Activated CD8-positive, alpha-beta T cell treated with anti-CD3 and anti-CD28 coated beads, Interleukin-2, amount 10 ng/mL, durations not matched to agents 7 days and 5 days (primary cell): ENCODE measurements at regions not wholly inside any gene's neighbourhood (a gene's known extent, or its start where the extent isn't known, plus 50 kb on each side); places are given as distances from the start of the nearest gene placed in this dataset.

Experiments used
- ATAC-seq: fragments of 150-1000 bp; cut with Tn5 transposase; one replicate; pipeline ENCODE4 v1.10.0; 2021; ENCODE audit warnings: moderate library complexity
- CTCF ChIA-PET: fragments of 350-600 bp; sonication (Branson Sonifier 250); formaldehyde crosslinking; loops from one replicate; lab custom pipeline; 2021; ENCODE audit warnings: antibody characterized with exemption; lab: Charles Lee
- POLR2A ChIA-PET: fragments of 350-600 bp; sonication (Branson Sonifier 250); formaldehyde crosslinking; loops from one replicate; lab custom pipeline; 2021; ENCODE audit warnings: antibody characterized with exemption; lab: Charles Lee
- DNase-seq: peaks from one replicate; pipeline ENCODE4 v3.0.0-alpha.2; 2020
- H3K27ac Mint-ChIP-seq: one replicate; pipeline ENCODE4 v1.8.0; 2021; ENCODE audit warnings: mild to moderate bottlenecking, mixed read lengths
- H3K27me3 Mint-ChIP-seq: one replicate; pipeline ENCODE4 v1.8.0; 2021; ENCODE audit warnings: low read depth, mixed read lengths
- H3K36me3 Mint-ChIP-seq: one replicate; pipeline ENCODE4 v1.8.0; 2021; ENCODE audit warnings: low read depth, mixed read lengths
- H3K4me1 Mint-ChIP-seq: one replicate; pipeline ENCODE4 v1.8.0; 2021; ENCODE audit warnings: low read depth, mixed read lengths
- H3K4me3 Mint-ChIP-seq: one replicate; pipeline ENCODE4 v1.8.0; 2021; ENCODE audit warnings: mild to moderate bottlenecking, mixed read lengths
- H3K9me3 Mint-ChIP-seq: one replicate; pipeline ENCODE4 v1.8.0; 2022; ENCODE audit warnings: mixed read lengths; ENCODE audit not compliant: insufficient read depth

DNA sequence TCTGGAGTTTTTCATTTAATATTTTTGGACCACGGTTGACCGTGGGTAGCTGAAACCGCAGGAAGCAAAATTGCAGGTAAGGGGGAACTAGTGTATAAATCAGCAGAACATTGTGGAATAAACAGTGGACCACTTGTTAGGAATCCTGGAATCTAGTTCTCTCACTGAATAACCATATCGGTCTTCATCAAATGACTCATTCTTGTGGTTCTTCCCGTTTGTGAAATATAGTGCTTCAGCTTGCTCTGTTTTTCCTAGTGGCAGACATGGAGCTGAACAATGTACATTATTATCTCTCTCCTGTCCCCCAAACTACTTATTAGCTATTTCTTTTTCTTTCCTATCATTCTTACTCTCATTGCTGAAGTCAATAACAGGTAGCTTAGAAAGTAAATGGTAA, 61.9 kb downstream of the HSPA13 start:
- CTCF ChIA-PET = no interaction called here
- peaks cover 8% of the 10 kb centered on the region for H3K27me3 Mint-ChIP-seq
- H3K9me3 Mint-ChIP-seq = no peaks in the 10 kb centered on the region
- ATAC-seq = no peak
- H3K36me3 Mint-ChIP-seq = no peaks in the 10 kb centered on the region
- H3K27ac Mint-ChIP-seq = no peak overlapping the region
- POLR2A ChIA-PET = no interaction called here
- no peak for DNase-seq
- H3K4me1 Mint-ChIP-seq = no peaks in the 10 kb centered on the region
- no peak overlapping the region for H3K4me3 Mint-ChIP-seq

- no peak overlapping the region for H3K4me3 Mint-ChIP-seq
- no peaks in the 10 kb centered on the region for H3K4me1 Mint-ChIP-seq
- ChIA-PET POLR2A (no interaction called here), CTCF (no interaction called here)
- no peaks in the 10 kb centered on the region for H3K9me3 Mint-ChIP-seq
- ATAC-seq (no peak), DNase-seq (no peak)
- H3K36me3 Mint-ChIP-seq = no peaks in the 10 kb centered on the region
- peaks cover 6% of the 10 kb centered on the region for H3K27me3 Mint-ChIP-seq
- H3K27ac Mint-ChIP-seq = no peak overlapping the region
These were observed 63.1 kb downstream of the HSPA13 start for GRCh38 chr21:14319805-14320204.

DNA sequence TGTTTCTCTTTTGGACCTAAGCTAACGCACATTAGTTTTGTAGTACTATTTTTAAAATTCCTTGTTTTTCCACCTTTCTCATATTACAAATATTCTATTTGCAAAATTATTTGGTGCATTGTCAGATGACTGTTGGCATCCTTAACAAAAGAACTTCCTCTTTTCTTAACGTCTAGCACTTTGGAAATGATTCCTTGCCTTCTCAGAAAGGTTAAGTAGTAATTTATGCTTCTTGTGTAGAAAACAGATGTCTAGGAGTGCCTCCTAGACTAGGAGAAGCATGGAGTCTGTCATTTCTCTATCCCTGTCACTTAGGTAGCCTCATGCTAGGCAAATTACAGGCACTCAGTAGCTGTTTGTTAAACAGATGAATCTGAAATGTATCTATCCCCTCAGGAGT, 64.4 kb downstream of the HSPA13 start:
- Mint-ChIP-seq H3K27me3 (peaks cover 6% of the 10 kb centered on the region), H3K4me1 (no peaks in the 10 kb centered on the region), H3K9me3 (no peaks in the 10 kb centered on the region), H3K27ac (no peak overlapping the region), H3K36me3 (no peaks in the 10 kb centered on the region), H3K4me3 (no peak overlapping the region)
- ATAC-seq (no peak), DNase-seq (no peak)
- CTCF ChIA-PET = no interaction called here
- POLR2A ChIA-PET = no interaction called here

DNA sequence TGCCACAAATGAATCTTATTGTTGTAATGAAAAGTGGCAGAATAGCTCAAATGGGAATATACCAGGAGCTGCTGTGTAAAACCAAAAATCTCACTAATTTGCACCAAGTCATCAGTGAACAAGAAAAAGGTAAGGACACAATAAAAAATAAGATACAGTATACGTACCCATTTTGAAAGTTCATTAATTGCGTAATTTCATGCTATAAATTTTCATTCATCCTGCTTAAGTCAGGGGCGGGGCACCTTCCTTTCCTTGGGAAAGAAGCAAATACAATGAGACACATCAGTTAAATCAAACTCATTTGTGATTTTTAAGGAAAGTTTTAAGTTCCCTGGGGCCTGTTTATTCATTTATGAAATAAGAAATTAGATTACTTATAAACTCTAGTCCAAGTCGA, 65.4 kb downstream of the HSPA13 start:
- no peaks in the 10 kb centered on the region for H3K4me1 Mint-ChIP-seq
- peaks cover 6% of the 10 kb centered on the region for H3K27me3 Mint-ChIP-seq
- ATAC-seq = no peak
- H3K27ac Mint-ChIP-seq = no peak overlapping the region
- ChIA-PET POLR2A (no interaction called here), CTCF (no interaction called here)
- no peak for DNase-seq
- H3K4me3 Mint-ChIP-seq = no peak overlapping the region
- H3K9me3 Mint-ChIP-seq = no peaks in the 10 kb centered on the region
- no peaks in the 10 kb centered on the region for H3K36me3 Mint-ChIP-seq

- ChIA-PET CTCF (no interaction called here), POLR2A (no interaction called here)
- no peak overlapping the region for H3K27ac Mint-ChIP-seq
- no peak overlapping the region for H3K4me3 Mint-ChIP-seq
- DNase-seq (no peak), ATAC-seq (no peak)
- H3K27me3 Mint-ChIP-seq = peaks cover 3% of the 10 kb centered on the region
- no peaks in the 10 kb centered on the region for H3K9me3 Mint-ChIP-seq
- H3K36me3 Mint-ChIP-seq = no peaks in the 10 kb centered on the region
- no peaks in the 10 kb centered on the region for H3K4me1 Mint-ChIP-seq
These were observed 69.6 kb downstream of the HSPA13 start for GRCh38 chr21:14313300-14313699.

DNA sequence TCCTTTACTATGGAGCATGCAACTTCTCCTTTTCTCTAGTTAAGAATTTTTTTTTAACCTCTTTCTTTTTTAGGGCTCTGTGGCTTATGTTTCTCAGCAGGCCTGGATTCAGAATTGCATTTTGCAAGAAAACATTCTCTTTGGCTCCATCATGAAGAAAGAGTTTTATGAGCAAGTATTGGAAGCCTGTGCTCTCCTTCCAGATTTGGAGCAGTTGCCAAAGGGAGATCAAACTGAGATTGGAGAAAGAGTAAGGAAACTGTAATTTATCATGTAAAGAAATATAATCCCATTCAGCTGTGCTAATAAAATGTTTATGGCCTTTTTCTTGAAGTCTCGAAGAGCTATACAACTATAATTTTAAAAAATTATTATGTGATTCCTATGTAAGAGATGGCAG, 70.1 kb downstream of the HSPA13 start:
- no peak for ATAC-seq
- no peak overlapping the region for H3K4me3 Mint-ChIP-seq
- H3K27me3 Mint-ChIP-seq = peaks cover 4% of the 10 kb centered on the region
- no peak overlapping the region for H3K27ac Mint-ChIP-seq
- no peaks in the 10 kb centered on the region for H3K9me3 Mint-ChIP-seq
- ChIA-PET CTCF (no interaction called here), POLR2A (no interaction called here)
- no peak for DNase-seq
- no peaks in the 10 kb centered on the region for H3K4me1 Mint-ChIP-seq
- no peaks in the 10 kb centered on the region for H3K36me3 Mint-ChIP-seq

- ATAC-seq (no peak), DNase-seq (no peak)
- peaks cover 6% of the 10 kb centered on the region for H3K27me3 Mint-ChIP-seq
- H3K36me3 Mint-ChIP-seq = no peaks in the 10 kb centered on the region
- H3K4me1 Mint-ChIP-seq = no peaks in the 10 kb centered on the region
- H3K9me3 Mint-ChIP-seq = no peaks in the 10 kb centered on the region
- POLR2A ChIA-PET = no interaction called here
- no peak overlapping the region for H3K4me3 Mint-ChIP-seq
- CTCF ChIA-PET = interaction anchor here (0.7 kb wide), 1 partner anchor 36 kb away, joined by 3 read pairs; no protein-coding TSS in a partner anchor
- H3K27ac Mint-ChIP-seq = no peak overlapping the region
These were observed 74.7 kb downstream of the HSPA13 start for GRCh38 chr21:14308234-14308633.

DNA sequence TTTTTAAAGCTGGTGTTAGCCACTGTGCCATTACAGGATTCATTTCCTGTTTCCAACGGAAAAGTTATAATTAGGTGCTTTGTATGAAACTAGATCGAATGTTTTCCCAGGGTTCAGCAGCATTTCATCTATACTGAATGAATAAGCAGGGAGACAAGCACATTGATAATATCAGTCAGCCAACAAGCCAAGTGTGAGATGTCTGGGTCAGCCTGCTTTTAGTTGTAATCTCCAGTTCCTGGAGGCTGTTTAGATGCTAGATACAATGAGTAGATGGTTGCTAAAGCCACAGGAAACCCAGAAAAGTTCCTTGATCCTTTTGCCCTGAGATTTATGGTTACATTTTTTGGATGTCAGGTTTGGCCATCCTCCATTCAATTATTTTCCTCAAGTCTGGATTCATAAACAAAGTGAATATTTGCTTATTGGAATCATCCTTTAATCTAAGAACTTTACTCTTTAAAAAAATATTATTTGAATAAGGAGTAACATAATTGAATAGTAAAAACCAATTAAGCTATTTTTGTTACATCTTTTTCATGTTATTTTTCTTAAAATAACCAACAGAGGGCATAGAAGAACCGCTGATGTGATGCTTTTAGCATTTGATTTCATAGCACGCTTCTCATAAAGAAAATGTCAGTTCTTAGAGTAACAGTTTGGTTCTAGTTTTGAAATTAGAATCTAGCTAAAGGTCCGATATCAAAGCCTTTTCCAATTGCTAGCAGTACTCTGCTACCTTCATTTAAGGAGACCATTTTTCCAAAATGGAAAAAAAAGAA, 76.6 kb downstream of the HSPA13 start:
- ATAC-seq = no peak
- H3K4me1 Mint-ChIP-seq = no peaks in the 10 kb centered on the region
- no peak overlapping the region for H3K27ac Mint-ChIP-seq
- no peak for DNase-seq
- no peaks in the 10 kb centered on the region for H3K9me3 Mint-ChIP-seq
- ChIA-PET CTCF (interaction anchor here (1.1 to 1.4 kb wide), 2 partner anchors 10 to 76 kb away, joined by 3 to 4 read pairs; partner anchors contain the start of gene HSPA13), POLR2A (no interaction called here)
- H3K36me3 Mint-ChIP-seq = no peaks in the 10 kb centered on the region
- no peak overlapping the region for H3K4me3 Mint-ChIP-seq
- peaks cover 6% of the 10 kb centered on the region for H3K27me3 Mint-ChIP-seq

GRCh38 chr21:14303731-14304488, 79.0 kb downstream of the HSPA13 start:
- H3K4me1 Mint-ChIP-seq = no peaks in the 10 kb centered on the region
- no peaks in the 10 kb centered on the region for H3K9me3 Mint-ChIP-seq
- H3K4me3 Mint-ChIP-seq = no peak overlapping the region
- ATAC-seq (no peak), DNase-seq (no peak)
- peaks cover 5% of the 10 kb centered on the region for H3K27me3 Mint-ChIP-seq
- no peak overlapping the region for H3K27ac Mint-ChIP-seq
- POLR2A ChIA-PET = no interaction called here
- H3K36me3 Mint-ChIP-seq = no peaks in the 10 kb centered on the region
- CTCF ChIA-PET = interaction anchor here (1.4 kb wide), 1 partner anchor 51 kb away, joined by 3 read pairs; no protein-coding TSS in a partner anchor

DNA sequence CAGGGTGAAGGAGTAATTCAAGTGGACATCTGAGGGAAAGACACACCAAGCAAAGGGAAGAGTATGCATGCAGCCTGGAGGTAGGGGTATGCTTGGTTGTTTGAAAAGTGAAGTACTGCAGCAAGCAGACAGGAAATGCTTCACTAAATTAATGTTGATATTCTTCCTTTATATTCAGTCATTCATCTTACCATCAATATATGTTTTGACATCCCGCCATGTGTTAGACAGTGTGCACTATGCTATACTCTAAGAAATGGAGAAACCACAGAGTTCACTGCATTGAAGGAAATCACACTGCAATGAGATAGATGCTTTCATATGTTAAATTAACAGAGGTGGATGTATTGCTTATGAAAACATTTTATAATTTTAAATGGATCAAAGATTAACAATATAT, 82.9 kb downstream of the HSPA13 start:
- ChIA-PET CTCF (no interaction called here), POLR2A (no interaction called here)
- H3K27me3 Mint-ChIP-seq = no peaks in the 10 kb centered on the region
- H3K9me3 Mint-ChIP-seq = no peaks in the 10 kb centered on the region
- no peak for ATAC-seq
- H3K4me3 Mint-ChIP-seq = no peak overlapping the region
- no peak for DNase-seq
- H3K36me3 Mint-ChIP-seq = no peaks in the 10 kb centered on the region
- H3K27ac Mint-ChIP-seq = no peak overlapping the region
- no peaks in the 10 kb centered on the region for H3K4me1 Mint-ChIP-seq

GRCh38 chr21:14290576-14290975, 74.6 kb downstream of the RBM11 start:
- ATAC-seq = no peak
- CTCF ChIA-PET = no interaction called here
- H3K27me3 Mint-ChIP-seq = peaks cover 2% of the 10 kb centered on the region
- DNase-seq = no peak
- no peaks in the 10 kb centered on the region for H3K36me3 Mint-ChIP-seq
- no peak overlapping the region for H3K4me3 Mint-ChIP-seq
- POLR2A ChIA-PET = no interaction called here
- H3K27ac Mint-ChIP-seq = no peak overlapping the region
- no peaks in the 10 kb centered on the region for H3K9me3 Mint-ChIP-seq
- no peaks in the 10 kb centered on the region for H3K4me1 Mint-ChIP-seq

- CTCF ChIA-PET = no interaction called here
These were observed 73.0 kb downstream of the RBM11 start for GRCh38 chr21:14288922-14289321.

More at GRCh38 chr21:14288922-14289321, 73.0 kb downstream of the RBM11 start:
- Mint-ChIP-seq H3K4me3 (no peak overlapping the region), H3K27ac (no peak overlapping the region), H3K4me1 (no peaks in the 10 kb centered on the region), H3K36me3 (no peaks in the 10 kb centered on the region), H3K27me3 (peaks cover 2% of the 10 kb centered on the region), H3K9me3 (no peaks in the 10 kb centered on the region)
- POLR2A ChIA-PET = no interaction called here
- DNase-seq (no peak), ATAC-seq (no peak)
